ENCODE measurements at regions not wholly inside any gene's neighbourhood (a gene's known extent, or its start where the extent isn't known, plus 50 kb on each side); places are given as distances from the start of the nearest gene placed in this dataset.
"Not testable (repeated sequence)": the region's sequence is repeated elsewhere in the genome, so short reads cannot be mapped to it uniquely, and the experiment has no call there.

GRCh38 chr1:228666686-228667623, 68.3 kb upstream of the RHOU start:
- ATAC-seq (no peak), DNase-seq (no peak)
- intact Hi-C loops (cut with DNase I): loop anchor here in 1 of 2 donors (10.0 kb wide), 1 partner anchor 488 kb away; no protein-coding TSS in a partner anchor

- intact Hi-C loops (cut with DNase I): loop anchor here in 1 of 2 donors (10.0 kb wide), 1 partner anchor 486 kb away; no protein-coding TSS in a partner anchor
- ATAC-seq (no peak), DNase-seq (no peak)
Measured at GRCh38 chr1:228668553-228669241, 66.6 kb upstream of the RHOU start.

- ATAC-seq: peak; percentile 84 to 91
- intact Hi-C loops (cut with DNase I): loop anchor here in 1 of 2 donors (10.0 kb wide), 1 partner anchor 486 kb away; no protein-coding TSS in a partner anchor
- peak; percentile 50 for DNase-seq
Measured at GRCh38 chr1:228669242-228669585, 66.1 kb upstream of the RHOU start.

GRCh38 chr1:228681076-228681565, 54.2 kb upstream of the RHOU start:
- ATAC-seq; DNase-seq; intact Hi-C loops (cut with DNase I): not testable (repeated sequence)

GRCh38 chr1:228683428-228683827, 51.9 kb upstream of the RHOU start:
- no peak for DNase-seq
- intact Hi-C loops (cut with DNase I): no loop called here
- no peak for ATAC-seq

GRCh38 chr1:228684607-228685006, 50.7 kb upstream of the RHOU start:
- DNase-seq (no peak), ATAC-seq (peak; percentile 61 to 68)
- intact Hi-C loops (cut with DNase I): no loop called here

- DNase-seq (no peak), ATAC-seq (peak in 1 of 2 donors; percentile 34)
- intact Hi-C loops (cut with DNase I): no loop called here
Measured at GRCh38 chr1:228685081-228685660, 50.1 kb upstream of the RHOU start.
